Lung (tissue), 11 donors: ENCODE measurements at regions not wholly inside any gene's neighbourhood (a gene's known extent, or its start where the extent isn't known, plus 50 kb on each side); places are given as distances from the start of the nearest gene placed in this dataset.
"Not testable (repeated sequence)": the region's sequence is repeated elsewhere in the genome, so short reads cannot be mapped to it uniquely, and the experiment has no call there.

Experiments
- ATAC-seq: fragments of 200-7000 bp; cut with Tn5 transposase; one replicate; pipeline ENCODE4 v1.9.1; 2020; ENCODE audit warnings: moderate number of reproducible peaks; ENCODE audit not compliant: insufficient read depth, low FRiP score
- DNase-seq, 3 donors: peaks; one replicate each; pipeline ENCODE4 v3.0.0-alpha.2; 2013 to 2017
- H3K27ac ChIP-seq, 2 donors: one replicate each; pipeline ENCODE4 v1.5.1; 2013; ENCODE audit warnings: mild to moderate bottlenecking in 2 of 2, moderate library complexity in 2 of 2, control low read depth in 1 of 2, inconsistent platforms in 1 of 2, low read depth in 1 of 2, low read length in 1 of 2
- H3K27me3 ChIP-seq, 3 donors: one replicate each; pipeline ENCODE4 v1.5.1; 2013; ENCODE audit warnings: low read length in 2 of 3; ENCODE audit not compliant: control insufficient read depth in 3 of 3, insufficient read depth in 3 of 3
- H3K36me3 ChIP-seq, 4 donors: one replicate each; pipeline ENCODE4 v1.5.1; 2013; ENCODE audit warnings: low read length in 4 of 4, mild to moderate bottlenecking in 1 of 4, moderate library complexity in 1 of 4; ENCODE audit not compliant: control insufficient read depth in 4 of 4, insufficient read depth in 4 of 4
- H3K4me1 ChIP-seq, 5 donors: one replicate each; pipeline ENCODE4 v1.5.1; 2013; ENCODE audit warnings: low read length in 5 of 5, mild to moderate bottlenecking in 2 of 5, moderate library complexity in 1 of 5; ENCODE audit not compliant: control insufficient read depth in 5 of 5, insufficient read depth in 5 of 5
- H3K4me3 ChIP-seq: one replicate; pipeline ENCODE4 v1.5.1; 2013; ENCODE audit warnings: mild to moderate bottlenecking, control low read depth, moderate library complexity
- H3K9ac ChIP-seq, 2 donors: one replicate each; pipeline ENCODE4 v1.5.1; 2013; ENCODE audit warnings: low read length in 2 of 2, control low read depth in 1 of 2; ENCODE audit not compliant: insufficient read depth in 1 of 2
- H3K9me3 ChIP-seq, 4 donors: one replicate each; pipeline ENCODE4 v1.5.1; 2013; ENCODE audit warnings: low read length in 3 of 4, mild to moderate bottlenecking in 1 of 4, moderate library complexity in 1 of 4; ENCODE audit not compliant: control insufficient read depth in 4 of 4, insufficient read depth in 3 of 4
- CTCF ChIP-seq: IDR thresholded peaks from 2 replicates; pipeline ENCODE4 v1.5.1; 2012; ENCODE audit warnings: mild to moderate bottlenecking; ENCODE audit errors: control extremely low read depth, extremely low read depth
- WGBS, 2 donors: extraction: QIAGEN DNeasy Blood & Tissue Kit; methylation state at CpG; one replicate each; pipeline ENCODE4 v1.1.7; 2013; 5-methylcytosine and 5-hydroxymethylcytosine counted together
- donor health status: control.
- donor health status: control.
- donor health status: Bipolar disorder and iron deficiency.
- donor health status: healthy.
- donor health status: DM: yes; HTN: yes; CAD: no.

- no peak overlapping the region for H3K27ac ChIP-seq
- H3K36me3 ChIP-seq: no peaks in the 10 kb centered on the region
- ATAC-seq: no peak
- TF ChIP-seq CTCF: no peak
- 31 to 66% methylated on average over 12 of the region's 12 CpGs for WGBS, 2 donors
- H3K4me1 ChIP-seq: no peaks in the 10 kb centered on the region
- H3K9ac ChIP-seq: no peak overlapping the region
- no peaks in the 10 kb centered on the region for H3K9me3 ChIP-seq
- no peak for DNase-seq
- no peaks in the 10 kb centered on the region for H3K27me3 ChIP-seq
- H3K4me3 ChIP-seq: no peak overlapping the region
Measured at GRCh38 chr5:162268694-162269481, 201.3 kb downstream of the GABRG2 start.

GRCh38 chr5:162272417-162272816 is 204.8 kb downstream of the GABRG2 start:
- ATAC-seq (no peak), DNase-seq (no peak)
- H3K36me3 ChIP-seq: no peaks in the 10 kb centered on the region
- H3K9me3 ChIP-seq: no peaks in the 10 kb centered on the region
- no peak overlapping the region for H3K27ac ChIP-seq
- H3K4me1 ChIP-seq: no peaks in the 10 kb centered on the region
- H3K27me3 ChIP-seq: no peaks in the 10 kb centered on the region
- H3K9ac ChIP-seq: no peak overlapping the region
- 68 to 81% methylated on average over 1 of the region's 1 CpG for WGBS, 2 donors
- H3K4me3 ChIP-seq: no peak overlapping the region
- no peak for TF ChIP-seq CTCF

- Histone ChIP-seq H3K4me1 (no peaks in the 10 kb centered on the region), H3K27me3 (no peaks in the 10 kb centered on the region), H3K36me3 (no peaks in the 10 kb centered on the region), H3K4me3 (no peak overlapping the region), H3K9ac (no peak overlapping the region), H3K9me3 (no peaks in the 10 kb centered on the region), H3K27ac (no peak overlapping the region)
- no peak for TF ChIP-seq CTCF
- ATAC-seq (no peak), DNase-seq (peak in 1 of 3 donors; percentile 8)
Measured at GRCh38 chr5:162274679-162275078, 207.1 kb downstream of the GABRG2 start.

GRCh38 chr5:162275387-162275786 is 207.8 kb downstream of the GABRG2 start:
- H3K36me3 ChIP-seq, H3K27ac ChIP-seq, H3K27me3 ChIP-seq, H3K9me3 ChIP-seq, H3K4me3 ChIP-seq, H3K9ac ChIP-seq, DNase-seq, H3K4me1 ChIP-seq, ATAC-seq: not testable (repeated sequence)
- 76 to 79% methylated on average over 4 of the region's 4 CpGs for WGBS, 2 donors
